Stimulated activated CD4-positive, alpha-beta T cell treated with anti-CD3 and anti-CD28 coated beads, Interleukin-4, amount 100 ng/mL, for 48 hours (primary cell): ENCODE measurements at regions not wholly inside any gene's neighbourhood (a gene's known extent, or its start where the extent isn't known, plus 50 kb on each side); places are given as distances from the start of the nearest gene placed in this dataset.
"Not testable (repeated sequence)": the region's sequence is repeated elsewhere in the genome, so short reads cannot be mapped to it uniquely, and the experiment has no call there.

ENCODE experiments used
- DNase-seq, 2 donors: peaks; one replicate each; pipeline ENCODE4 v3.0.0-alpha.2; 2020; ENCODE audit warnings: low read depth in 2 of 2

GRCh38 chr3:30469133-30469532 is 137.3 kb upstream of the TGFBR2 start:
- DNase-seq: no peak

GRCh38 chr3:30470496-30470895 is 135.9 kb upstream of the TGFBR2 start:
- DNase-seq: no peak

- DNase-seq: no peak
These were observed 135.3 kb upstream of the TGFBR2 start for GRCh38 chr3:30471066-30471465.

GRCh38 chr3:30471796-30472489 is 134.5 kb upstream of the TGFBR2 start:
- no peak for DNase-seq

- no peak for DNase-seq
These were observed 132.9 kb upstream of the TGFBR2 start for GRCh38 chr3:30473374-30474051.

- no peak for DNase-seq
These were observed 132.0 kb upstream of the TGFBR2 start for GRCh38 chr3:30474371-30474770.

GRCh38 chr3:30475038-30475808 is 131.2 kb upstream of the TGFBR2 start:
- DNase-seq: no peak

- DNase-seq: no peak
These were observed 130.6 kb upstream of the TGFBR2 start for GRCh38 chr3:30475809-30476178.

GRCh38 chr3:30476368-30477084 is 129.9 kb upstream of the TGFBR2 start:
- no peak for DNase-seq

GRCh38 chr3:30477149-30477921 is 129.1 kb upstream of the TGFBR2 start:
- no peak for DNase-seq

- not testable (repeated sequence) for DNase-seq
These were observed 126.7 kb upstream of the TGFBR2 start for GRCh38 chr3:30479737-30480136.

GRCh38 chr3:30480156-30480555 is 126.2 kb upstream of the TGFBR2 start:
- DNase-seq: not testable (repeated sequence)

- no peak for DNase-seq
These were observed 125.8 kb upstream of the TGFBR2 start for GRCh38 chr3:30480587-30480986.

GRCh38 chr3:30481241-30481640 is 125.2 kb upstream of the TGFBR2 start:
- no peak for DNase-seq

GRCh38 chr3:30484229-30484628 is 122.2 kb upstream of the TGFBR2 start:
- DNase-seq: not testable (repeated sequence)

- DNase-seq: no peak
These were observed 120.0 kb upstream of the TGFBR2 start for GRCh38 chr3:30486368-30486767.

GRCh38 chr3:30488070-30488756 is 118.2 kb upstream of the TGFBR2 start:
- no peak for DNase-seq

- DNase-seq: no peak
These were observed 113.8 kb upstream of the TGFBR2 start for GRCh38 chr3:30492322-30493192.

- no peak for DNase-seq
These were observed 112.5 kb upstream of the TGFBR2 start for GRCh38 chr3:30493911-30494311.
